ENCODE measurements at regions not wholly inside any gene's neighbourhood (a gene's known extent, or its start where the extent isn't known, plus 50 kb on each side); places are given as distances from the start of the nearest gene placed in this dataset.

DNA sequence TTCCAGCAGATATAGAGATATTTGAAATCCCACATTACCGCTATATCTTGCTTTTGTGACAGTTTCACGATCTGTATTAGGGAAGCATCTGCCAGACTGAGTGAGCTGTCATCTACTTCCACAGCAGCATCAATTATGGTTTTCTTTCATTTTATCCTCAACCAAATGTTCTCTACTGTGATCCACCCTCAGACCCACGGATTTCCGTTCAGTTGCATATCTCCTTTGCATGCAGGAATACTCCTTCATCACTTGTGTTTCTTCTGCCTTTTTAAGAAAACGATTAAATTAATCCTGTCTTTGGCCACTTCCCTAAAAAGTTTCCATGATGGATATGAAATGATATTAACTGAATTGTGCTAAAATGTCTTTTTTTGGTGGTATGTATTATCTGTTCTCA is 262.1 kb upstream of the ADGRB3 start:
- no peak for DNase-seq

DNA sequence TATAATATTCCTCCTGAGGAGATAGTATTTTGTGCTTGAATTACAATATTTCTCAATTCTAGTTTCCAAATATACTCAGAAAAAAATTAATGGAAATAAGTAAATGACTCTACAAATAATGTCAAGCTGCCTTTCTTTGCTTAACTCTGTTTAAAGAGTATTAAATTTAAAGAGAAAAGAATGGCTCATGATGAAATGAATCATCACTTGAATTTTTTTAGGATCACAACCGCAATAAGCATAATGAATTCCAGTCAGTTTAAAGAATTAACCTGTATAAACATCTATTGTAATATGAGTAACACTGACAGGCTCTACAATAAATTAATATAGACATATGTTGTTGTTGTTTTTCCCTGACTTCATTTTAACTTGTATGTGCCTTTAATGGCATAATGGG is 266.2 kb upstream of the ADGRB3 start:
- no peak for DNase-seq

DNA sequence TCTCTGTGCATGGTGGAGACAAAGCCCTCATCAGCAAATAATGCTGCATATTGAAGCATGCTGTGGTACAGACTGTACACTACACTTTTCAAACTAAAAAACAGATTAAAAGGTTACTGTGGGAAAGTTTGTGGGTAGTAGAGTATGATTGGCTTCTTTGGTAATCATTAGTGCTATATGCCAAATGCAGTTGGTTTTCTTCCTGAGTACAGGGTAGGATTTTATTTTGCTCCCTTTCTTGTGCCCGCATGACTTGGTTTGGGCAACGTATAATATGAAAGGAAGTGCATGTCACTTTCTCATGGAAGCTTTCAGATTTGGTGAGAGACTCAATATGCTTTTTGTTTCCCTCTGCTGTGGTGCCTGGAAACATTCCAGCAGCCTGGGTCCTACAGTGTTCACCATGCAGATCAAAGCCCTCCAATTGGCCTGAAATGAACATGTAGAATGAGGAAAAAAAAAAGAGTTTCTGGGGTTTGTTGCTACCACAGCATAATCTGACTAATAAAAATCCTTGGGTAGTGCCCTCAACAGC is 270.7 kb upstream of the ADGRB3 start:
- no peak for DNase-seq

DNA sequence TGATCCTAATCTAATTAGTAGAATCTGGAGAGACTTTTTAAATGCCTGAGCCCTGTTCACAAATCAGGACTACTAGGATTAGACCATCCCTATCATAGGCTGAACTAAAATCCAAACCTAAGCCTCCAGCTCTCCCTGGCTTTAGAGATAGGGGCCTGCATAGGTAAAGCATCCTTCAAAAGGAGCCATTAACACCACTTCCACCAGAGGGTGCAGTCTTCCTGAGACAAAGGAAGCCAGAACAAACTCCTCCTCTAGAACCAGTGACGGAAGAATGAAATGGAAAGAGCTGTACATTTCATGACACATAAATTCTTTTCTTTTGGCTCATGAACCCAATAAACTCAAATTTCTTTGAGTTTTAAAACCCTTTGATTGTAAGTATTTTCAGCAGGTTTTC is 291.2 kb upstream of the ADGRB3 start:
- peak; percentile 45 for DNase-seq

DNA sequence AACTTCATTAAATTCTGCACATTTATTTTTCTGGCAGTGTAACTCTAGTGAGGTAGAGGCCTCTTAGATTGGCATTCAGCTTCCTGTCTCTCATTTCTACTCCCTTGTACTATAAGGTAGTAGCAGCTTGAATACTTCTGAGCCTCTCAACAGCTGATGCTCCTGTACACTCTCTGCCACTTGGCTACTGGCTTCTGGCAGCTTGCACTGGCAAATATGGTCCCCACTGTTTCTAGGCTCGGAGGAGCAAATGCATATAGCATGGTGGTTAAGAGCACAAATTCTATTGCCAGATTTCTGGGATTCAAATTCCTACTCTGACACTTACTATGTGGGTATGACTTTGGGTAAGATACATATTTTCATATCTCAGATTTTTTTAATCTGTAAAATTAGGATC is 292.8 kb upstream of the ADGRB3 start:
- DNase-seq, result no peak

DNA sequence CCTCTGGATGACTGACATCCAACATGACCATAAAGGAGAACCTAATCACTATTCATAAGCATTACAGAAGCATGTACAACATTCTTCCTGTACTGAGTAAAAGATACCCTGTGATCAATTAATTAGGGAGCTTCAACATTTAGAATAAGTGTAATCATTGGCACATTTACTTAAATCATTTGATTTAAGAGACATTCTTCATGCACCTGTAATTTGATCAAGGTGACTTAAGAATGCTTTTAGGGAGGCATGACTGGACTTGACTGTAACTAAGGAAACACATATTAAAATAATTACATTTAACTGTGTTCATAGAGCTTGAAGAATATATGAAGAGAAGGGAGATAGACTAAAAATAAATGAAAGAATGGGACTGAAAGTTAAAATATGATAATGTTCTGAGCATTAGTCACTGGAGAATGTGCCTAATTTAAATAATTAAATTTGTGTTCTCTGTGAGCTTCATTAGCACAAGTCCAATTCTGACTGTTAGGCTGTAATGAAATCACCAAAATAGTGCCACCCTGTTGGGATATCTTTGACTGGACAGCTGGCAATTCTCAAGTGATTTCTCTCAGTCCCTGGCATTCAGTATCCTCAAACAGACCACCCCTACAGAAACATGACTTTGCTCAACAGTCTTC is 295.5 kb upstream of the ADGRB3 start:
- no peak for DNase-seq

DNA sequence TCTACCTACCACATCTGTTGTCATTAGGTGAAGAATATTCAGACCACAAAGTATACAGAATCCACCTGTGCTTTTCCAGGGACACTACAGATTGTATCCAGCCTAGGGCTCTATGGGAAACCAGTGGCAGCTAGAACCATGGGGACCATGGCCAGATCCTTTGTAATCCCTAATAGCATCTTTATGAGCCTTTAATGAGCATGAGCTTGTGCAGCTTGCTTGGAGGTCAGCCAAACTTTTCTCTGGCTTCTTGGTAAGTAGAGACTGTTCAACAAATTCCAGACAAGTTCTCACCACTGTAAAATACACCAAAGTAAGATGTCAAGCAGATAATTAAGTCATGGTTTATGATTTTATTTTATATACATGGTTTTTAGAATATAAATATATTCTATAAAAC is 301.6 kb upstream of the ADGRB3 start:
- DNase-seq, result no peak

DNA sequence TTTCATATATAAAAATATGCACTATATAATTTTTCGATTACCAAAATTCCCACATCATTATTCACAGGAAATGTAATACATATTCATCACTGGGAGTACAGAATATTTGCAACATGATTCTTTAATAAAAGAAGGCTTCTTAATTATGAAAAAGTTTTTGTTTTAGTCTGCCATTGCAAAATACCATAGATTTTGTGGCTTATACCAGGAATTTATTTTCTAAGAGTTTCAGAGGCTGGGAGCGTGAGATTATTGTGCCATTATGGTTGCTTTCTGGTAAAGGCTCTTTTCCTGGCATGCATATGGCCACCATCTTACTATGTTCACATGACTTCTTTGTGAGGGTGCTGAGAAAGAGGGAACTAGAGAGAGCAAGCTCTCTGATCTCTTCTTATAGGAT is 306.9 kb upstream of the ADGRB3 start:
- DNase-seq, result no peak

DNA sequence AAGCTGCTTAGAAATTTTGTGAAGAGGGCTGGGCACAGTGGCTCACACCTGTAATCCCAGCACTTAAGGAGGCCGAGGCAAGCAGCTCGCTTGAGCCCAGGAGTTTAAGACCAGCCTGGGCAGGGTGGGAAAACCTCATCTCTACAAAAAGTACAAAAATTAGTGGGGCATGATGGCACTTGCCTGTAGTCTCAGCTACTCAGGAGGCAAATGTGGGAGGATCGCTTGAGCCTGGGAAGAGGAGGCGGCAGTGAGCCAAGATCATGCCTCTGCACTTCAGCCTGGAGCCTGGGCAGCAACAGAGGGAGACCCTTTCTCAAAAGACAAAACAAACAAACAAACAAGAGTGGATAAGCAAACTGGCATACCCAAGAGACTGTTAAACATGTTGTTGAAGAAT is 308.3 kb upstream of the ADGRB3 start:
- no peak for DNase-seq

DNA sequence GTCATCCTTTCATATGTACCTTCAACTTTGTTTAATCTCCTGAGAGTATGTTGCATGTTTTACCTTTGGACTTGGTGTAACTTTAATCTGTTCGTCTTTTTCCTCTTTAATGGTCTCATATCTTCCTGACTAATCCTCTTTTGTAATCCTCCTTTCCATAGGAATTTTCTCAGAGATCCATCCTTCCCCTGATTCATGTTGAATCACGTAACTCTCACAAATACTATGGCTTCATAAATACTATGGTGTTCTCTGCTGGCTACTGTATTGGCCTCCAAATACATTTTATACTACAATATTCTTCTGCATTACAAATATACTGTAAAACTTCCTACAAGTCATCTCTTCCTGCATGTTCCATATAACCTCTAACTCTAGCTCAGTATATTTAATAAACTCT is 317.7 kb upstream of the ADGRB3 start:
- DNase-seq, result no peak

DNA sequence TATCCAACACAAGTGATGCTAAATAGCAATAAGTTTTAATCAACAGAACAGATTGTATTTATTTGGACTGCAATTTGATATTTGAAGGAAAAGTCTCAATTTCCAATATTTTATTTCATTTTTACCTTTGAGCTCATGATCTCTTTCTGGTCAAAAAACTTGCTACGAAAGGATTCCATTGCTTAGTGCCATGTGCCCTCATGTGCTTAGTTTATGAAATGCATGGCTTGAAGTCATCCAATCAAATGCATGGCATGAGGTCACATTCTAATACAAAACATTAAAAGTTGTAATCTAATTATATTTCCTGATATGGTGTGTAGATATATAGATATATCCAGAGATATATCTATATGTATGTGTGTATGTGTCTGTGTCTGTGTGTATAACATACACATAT is 321.2 kb upstream of the ADGRB3 start:
- no peak for DNase-seq

DNA sequence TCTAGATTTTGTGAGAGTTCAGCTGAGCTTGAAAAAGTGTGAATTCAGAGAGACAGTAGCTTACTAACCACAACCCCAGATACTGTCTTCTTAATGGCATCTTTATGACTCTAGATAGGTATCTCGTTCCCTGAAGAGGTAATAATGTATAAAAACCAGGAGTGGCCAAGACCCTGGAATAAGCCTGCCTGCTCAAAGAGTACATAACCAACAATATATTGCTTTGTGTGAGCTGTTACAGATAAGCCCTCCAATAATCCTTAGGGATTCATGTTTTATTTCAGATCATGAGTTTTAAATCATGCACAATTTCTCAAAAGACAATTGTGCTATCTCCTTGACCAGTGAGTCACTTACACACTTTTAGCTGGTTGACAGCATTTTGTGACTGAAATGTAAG is 327.8 kb upstream of the ADGRB3 start:
- DNase-seq, result no peak

DNA sequence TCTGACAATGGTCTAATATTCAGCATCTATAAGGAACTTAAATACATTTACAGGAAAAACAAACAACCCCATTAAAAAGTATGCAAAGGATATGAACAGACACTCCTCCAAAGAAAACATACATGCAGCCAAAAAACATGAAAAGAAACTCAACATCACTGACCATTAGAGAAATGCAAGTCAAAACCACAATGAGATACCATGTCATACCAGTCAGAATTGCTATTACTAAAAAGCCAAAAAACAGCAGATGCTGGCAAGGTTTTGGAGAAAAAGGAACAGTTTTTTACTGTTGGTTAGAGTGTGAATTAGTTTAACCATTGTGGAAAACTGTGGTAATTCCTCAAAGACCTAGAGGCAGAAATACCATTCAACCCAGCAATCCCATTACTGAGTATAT is 339.0 kb upstream of the ADGRB3 start:
- DNase-seq, result no peak

DNA sequence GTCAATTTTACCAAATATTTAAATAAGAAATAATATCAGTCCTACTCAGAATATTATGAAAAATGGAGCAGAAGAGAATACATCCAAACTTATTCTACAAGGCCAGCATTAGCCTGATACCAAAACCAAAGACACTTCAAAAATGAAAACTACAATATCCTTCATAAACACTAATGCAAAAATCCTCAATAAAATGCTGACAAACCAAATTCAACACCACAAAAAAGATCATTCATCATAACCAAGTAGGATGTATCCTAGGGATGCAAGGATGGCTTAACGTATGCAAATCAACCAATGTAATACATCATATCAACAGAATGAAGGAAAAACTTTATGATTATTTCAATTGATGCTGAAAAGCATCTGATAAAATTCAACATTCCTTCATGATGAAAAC is 352.4 kb upstream of the ADGRB3 start:
- DNase-seq, result no peak

DNA sequence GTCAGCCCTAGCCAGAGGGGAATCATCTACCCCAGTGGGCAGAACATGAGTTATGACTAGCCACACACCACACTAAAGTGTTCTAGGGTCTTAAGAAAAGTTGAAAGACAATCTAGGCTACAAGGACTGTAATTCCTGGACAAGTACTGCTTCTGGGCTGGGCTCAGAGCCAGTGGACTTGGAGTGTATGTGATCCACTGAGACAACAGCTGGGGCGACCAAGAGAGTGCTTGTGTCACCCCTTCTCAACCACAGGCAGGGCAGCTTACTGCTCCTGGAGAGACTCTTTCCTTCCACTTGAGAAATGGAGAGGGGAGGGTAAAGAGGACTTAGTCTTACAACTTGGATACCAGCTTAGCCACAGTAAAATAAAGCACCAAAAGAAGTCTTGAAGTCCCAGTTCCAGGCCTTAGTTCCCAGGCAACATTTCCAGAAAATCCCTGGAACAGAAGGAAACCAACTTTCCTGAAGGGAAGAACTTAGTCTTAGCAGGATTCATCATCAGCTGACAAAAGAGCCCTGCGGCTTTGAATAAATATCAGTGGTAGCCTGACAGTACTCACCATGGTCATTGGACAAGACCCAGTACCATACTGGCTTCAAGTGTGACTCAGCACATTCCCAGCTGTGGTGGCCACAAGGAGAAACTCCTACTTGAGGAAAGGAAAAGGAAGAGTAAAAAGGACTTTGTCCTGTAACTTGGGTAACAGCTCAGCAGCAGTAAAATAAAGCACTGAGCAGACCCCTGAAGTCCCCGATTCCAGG is 355.1 kb upstream of the ADGRB3 start:
- DNase-seq, result no peak

DNA sequence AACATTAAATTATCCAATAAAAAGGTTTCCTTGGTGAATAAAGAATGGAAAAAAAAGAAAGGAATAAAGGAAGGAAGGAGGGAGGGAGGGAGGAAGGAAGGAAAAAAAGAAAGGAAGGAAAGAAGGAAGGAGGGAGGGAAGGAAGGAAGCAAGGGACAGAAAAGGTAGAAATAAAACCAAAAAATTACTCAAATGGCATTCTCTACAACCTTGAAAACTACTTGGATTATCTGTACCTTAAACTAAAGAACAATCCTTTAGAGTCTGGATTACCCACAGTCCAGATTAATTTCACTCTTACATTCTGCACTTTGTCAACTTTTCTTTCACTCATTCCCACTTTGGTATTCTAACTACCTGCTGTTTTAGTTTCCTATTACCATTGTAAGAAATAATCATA is 361.8 kb upstream of the ADGRB3 start:
- no peak for DNase-seq

DNA sequence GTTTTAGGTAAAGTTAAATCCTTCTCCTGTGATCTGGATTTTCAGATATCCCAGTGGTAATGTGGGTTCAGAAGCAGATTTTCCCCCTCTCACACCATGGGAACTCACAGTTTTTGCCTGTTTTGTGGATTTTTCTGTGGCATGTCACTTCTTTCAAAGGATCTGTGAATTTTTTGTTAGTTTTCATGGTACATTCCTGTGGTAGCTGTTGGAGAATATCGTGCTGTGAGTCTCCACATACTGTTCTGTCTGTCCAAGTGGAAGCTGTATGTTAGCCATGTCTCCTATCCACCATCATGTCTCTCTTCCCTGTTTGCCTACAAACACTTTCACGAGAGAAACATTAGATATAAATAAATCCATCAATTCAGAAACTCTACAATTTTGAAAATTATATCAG is 378.7 kb upstream of the ADGRB3 start:
- DNase-seq, result no peak

DNA sequence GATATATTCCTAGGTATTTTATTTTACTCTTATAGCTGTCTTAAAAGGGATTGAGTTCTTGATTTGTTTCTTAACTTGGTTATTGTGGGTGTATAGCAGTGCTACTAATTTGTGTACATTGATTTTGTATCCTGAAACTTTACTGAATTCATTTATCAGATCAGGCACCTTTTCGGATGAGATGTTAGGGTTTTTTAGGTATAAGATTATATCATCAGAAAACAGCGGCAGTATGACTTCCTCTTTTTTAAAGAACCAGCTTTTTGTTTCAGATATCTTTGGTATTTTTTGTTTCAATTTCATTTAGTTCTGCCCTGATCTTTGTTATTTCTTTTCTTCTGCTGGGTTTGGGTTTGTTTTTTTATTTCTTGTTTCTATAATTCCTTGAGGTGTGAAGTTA is 382.4 kb upstream of the ADGRB3 start:
- no peak for DNase-seq

DNA sequence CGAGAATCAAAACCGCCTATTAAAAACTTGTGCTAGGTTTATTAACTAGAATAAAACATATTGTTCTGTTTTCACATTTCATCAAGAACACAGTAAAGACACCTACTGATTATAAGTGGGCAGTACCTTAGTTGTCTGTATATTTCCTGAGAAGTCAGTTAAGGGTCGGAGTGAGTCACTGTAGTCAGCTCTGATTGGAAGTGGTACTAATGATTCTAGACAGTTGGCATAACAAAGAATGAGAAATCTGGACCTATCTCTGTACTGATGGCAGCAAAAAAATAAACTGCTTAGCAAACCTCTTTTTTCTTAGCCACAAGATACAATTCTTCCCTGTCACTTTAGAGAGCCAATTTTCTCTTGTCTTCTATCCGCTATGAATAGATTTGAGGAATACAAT is 387.3 kb upstream of the ADGRB3 start:
- no peak for DNase-seq

DNA sequence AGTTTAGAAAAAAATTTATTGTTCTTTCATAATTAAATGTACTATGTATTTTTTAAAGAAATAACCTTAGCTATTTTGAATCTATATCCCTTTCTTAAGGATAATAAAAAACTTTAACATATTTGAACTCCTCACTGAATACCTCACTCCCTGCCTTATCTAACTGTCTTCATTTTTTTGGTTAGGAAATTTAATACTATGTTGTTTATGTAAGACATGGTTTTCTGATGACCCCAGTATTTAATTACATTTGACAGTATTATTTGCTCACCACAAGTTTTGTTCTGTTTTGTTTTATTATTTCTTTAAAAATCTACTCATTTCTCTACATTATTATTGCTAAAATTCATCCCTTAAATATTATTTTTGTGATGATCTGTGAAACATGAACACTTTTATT is 394.4 kb upstream of the ADGRB3 start:
- no peak for DNase-seq

DNA sequence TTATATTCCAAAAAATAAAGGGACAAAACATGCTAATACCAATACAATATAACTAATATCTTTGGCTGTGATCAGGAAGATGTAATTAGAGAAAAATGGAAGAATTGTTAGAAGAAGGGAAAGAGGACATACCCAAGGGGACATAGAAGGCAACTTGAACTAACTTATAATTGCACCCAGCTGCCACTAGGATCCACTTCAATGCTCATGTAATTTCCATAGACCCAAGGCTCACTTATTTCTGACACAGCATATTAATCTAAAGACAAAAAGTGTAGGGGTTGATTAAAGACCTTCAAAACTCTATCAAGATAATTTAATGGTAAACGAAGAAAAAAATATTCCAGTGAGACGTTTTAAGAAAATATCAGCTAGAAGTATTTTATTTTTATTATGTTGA is 396.0 kb upstream of the ADGRB3 start:
- no peak for DNase-seq

DNA sequence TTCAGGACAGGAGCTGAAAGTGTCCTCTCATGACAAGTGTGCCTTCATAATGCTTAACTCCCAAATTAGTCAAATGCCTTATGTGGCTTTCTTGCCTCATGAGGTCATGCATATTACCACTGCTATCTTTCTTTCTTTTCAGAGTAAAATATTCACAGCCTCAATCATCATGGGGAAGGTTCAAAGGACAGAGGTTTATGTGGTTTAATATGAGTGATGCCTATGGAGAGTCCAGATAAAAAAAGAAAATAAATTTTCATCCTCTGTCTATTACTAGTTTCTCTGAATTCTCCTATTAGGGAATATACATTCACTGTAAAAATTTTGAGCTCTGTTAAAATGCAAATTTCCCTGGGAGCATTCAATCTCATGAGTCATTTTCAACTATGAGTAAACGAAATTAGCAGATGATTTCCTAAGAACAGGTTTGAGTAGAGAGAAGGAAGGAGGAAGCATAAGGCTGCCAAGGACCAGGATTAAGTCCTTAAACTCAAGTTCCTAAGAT is 396.9 kb upstream of the ADGRB3 start:
- no peak for DNase-seq

DNA sequence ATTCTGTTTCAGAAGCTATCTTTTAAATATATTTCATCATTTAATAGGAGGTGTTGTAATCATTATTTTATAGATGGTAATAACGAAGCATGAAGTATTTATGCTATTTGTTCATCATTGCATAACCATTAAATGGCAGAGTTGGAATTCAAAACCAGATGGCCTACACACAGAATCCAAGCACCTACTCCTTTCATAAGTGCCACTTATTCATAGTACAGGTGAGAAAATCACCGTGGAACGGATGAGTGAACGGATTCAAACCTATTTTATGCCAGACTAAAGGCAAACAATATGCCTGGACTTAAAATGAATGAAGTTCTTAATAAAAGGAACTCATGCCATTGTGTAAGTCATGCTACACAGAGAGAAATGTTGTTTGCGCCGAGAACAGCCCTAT is 397.9 kb upstream of the ADGRB3 start:
- no peak for DNase-seq

DNA sequence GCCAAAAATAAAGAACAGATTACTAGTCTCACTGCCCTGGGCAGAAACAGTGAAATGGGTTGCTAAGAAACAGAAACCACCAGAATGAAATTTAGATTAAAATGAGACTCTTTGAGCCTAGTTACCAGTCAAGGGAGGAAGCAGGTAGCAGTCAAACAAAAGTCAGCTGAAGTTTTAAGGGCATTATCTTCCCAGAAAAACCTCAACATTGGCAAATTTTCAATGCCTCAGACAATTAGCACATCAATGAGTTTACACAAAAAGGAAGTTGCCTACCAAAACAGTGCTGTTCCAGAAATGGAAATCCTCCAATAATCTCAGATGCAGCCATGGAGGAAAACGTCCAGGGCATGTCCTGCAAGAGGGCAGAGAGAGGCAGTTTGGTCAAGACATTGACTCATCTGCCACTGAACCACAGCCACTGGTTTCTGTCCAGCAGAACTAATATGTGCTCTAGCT is 399.7 kb upstream of the ADGRB3 start:
- no peak for DNase-seq

DNA sequence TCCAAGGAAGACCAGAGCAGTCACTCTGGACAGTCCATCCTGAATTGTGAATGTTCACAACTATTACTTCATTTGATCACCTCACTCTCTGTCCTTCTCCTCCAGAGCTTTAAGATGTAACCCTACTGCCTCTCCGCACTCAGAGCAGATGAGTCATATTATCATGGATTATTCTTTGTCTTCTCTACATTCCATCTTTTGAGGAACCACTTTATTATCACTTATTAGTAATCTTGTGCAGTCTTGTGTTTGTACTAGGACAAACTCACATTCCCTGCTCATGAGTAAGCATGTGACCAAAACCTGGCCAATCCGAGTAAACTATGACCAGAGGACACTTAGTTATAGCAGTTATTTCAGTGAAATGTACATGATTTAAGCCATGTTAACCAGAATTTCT is 401.5 kb upstream of the ADGRB3 start:
- DNase-seq, result no peak

Data from SHP77 treated with DMSO at 0.1 percent for 48 hours (cell line).